Cardiac muscle cell (in vitro differentiated cells and primary cell): ENCODE measurements at regions not wholly inside any gene's neighbourhood (a gene's known extent, or its start where the extent isn't known, plus 50 kb on each side); places are given as distances from the start of the nearest gene placed in this dataset.

Source experiments
- DNase-seq, 2 donors: peaks; one replicate each; pipeline versions ENCODE4 v3.0.0 to v3.0.0-alpha.2; 2010 to 2017; ENCODE audit warnings: low read depth in 1 of 2, low spot score in 1 of 2
- H3K27ac ChIP-seq: fragments of 200-600 bp; sonication (generic); 2 replicates; pipeline ENCODE4 v1.5.1; 2016
- H3K27me3 ChIP-seq: fragments of 200-600 bp; sonication (generic); 2 replicates; pipeline ENCODE4 v1.6.0; 2016; ENCODE audit warnings: control low read depth
- H3K36me3 ChIP-seq: fragments of 200-600 bp; sonication (generic); 2 replicates; pipeline ENCODE4 v1.5.1; 2016; ENCODE audit warnings: control low read depth
- H3K4me1 ChIP-seq: fragments of 200-600 bp; sonication (generic); 2 replicates; pipeline ENCODE4 v1.8.1; 2017; ENCODE audit warnings: low read depth, mild to moderate bottlenecking, mixed run types
- H3K4me3 ChIP-seq: fragments of 200-600 bp; sonication (generic); 2 replicates; pipeline ENCODE4 v1.5.1; 2016; ENCODE audit warnings: mild to moderate bottlenecking
- H3K9me3 ChIP-seq: fragments of 200-600 bp; sonication (generic); 2 replicates; pipeline ENCODE4 v1.5.1; 2017; ENCODE audit warnings: low read depth, mild to moderate bottlenecking, control low read depth
- CTCF ChIP-seq: IDR thresholded peaks from 2 replicates; pipeline ENCODE4 v1.5.1; 2012; ENCODE audit warnings: low read depth, mild to moderate bottlenecking, low read length

GRCh38 chr2:19739256-19739655 is 162.5 kb downstream of the TTC32 start:
- no peaks in the 10 kb centered on the region for H3K9me3 ChIP-seq
- no peak overlapping the region for H3K4me3 ChIP-seq
- no peaks in the 10 kb centered on the region for H3K4me1 ChIP-seq
- no peak for TF ChIP-seq CTCF
- DNase-seq: no peak
- no peak overlapping the region for H3K27ac ChIP-seq
- H3K36me3 ChIP-seq: no peaks in the 10 kb centered on the region
- H3K27me3 ChIP-seq: no peaks in the 10 kb centered on the region

- no peak for TF ChIP-seq CTCF
- Histone ChIP-seq H3K27ac (no peak overlapping the region), H3K4me3 (no peak overlapping the region), H3K36me3 (no peaks in the 10 kb centered on the region), H3K27me3 (no peaks in the 10 kb centered on the region), H3K4me1 (no peaks in the 10 kb centered on the region), H3K9me3 (no peaks in the 10 kb centered on the region)
- DNase-seq: peak in 1 of 2 donors; percentile 43
Observed at GRCh38 chr2:19738707-19739106, 163.1 kb downstream of the TTC32 start.

DNA sequence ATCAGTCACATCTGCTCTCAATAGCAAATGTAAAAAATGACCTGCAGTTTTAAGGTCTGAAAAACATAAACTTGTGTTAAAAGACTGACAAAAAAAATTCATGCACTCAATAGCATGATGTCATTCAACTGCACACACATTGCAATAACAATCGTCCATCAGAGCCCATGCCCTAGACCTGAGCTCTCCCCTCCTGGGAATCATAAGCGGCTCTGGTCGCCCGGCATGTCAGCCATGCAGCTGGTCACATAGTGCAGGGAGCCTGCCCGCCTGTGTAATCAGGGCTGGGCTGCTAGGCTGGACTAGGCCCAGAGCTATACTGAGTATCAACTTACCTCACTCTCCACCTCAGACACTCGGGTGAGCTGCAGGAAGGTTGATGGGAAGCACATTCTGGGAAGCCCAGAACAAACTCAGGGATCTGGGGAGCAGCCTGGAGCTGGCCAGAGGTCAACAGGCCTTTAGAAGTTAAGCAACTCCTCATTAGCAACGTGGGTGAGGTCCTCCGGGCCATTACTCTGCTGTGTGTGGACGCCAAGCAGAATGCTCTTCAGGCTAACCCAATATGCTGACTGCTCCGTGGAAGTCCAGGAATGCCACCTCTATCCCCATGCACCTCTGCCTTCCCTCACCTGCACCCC is 165.5 kb downstream of the TTC32 start:
- no peak overlapping the region for H3K27ac ChIP-seq
- no peaks in the 10 kb centered on the region for H3K9me3 ChIP-seq
- H3K4me1 ChIP-seq: no peaks in the 10 kb centered on the region
- no peaks in the 10 kb centered on the region for H3K27me3 ChIP-seq
- H3K36me3 ChIP-seq: no peaks in the 10 kb centered on the region
- TF ChIP-seq CTCF: no peak
- H3K4me3 ChIP-seq: no peak overlapping the region
- DNase-seq: no peak

GRCh38 chr2:19733951-19734425 is 167.8 kb downstream of the TTC32 start:
- DNase-seq: no peak
- no peaks in the 10 kb centered on the region for H3K9me3 ChIP-seq
- no peaks in the 10 kb centered on the region for H3K36me3 ChIP-seq
- H3K27me3 ChIP-seq: no peaks in the 10 kb centered on the region
- H3K4me3 ChIP-seq: no peak overlapping the region
- no peak overlapping the region for H3K27ac ChIP-seq
- H3K4me1 ChIP-seq: no peaks in the 10 kb centered on the region
- no peak for TF ChIP-seq CTCF

GRCh38 chr2:19733390-19733789 is 168.4 kb downstream of the TTC32 start:
- Histone ChIP-seq H3K36me3 (no peaks in the 10 kb centered on the region), H3K4me1 (no peaks in the 10 kb centered on the region), H3K27ac (no peak overlapping the region), H3K4me3 (no peak overlapping the region), H3K9me3 (no peaks in the 10 kb centered on the region), H3K27me3 (no peaks in the 10 kb centered on the region)
- no peak for TF ChIP-seq CTCF
- no peak for DNase-seq
